Astrocyte of the cerebellum (primary cell): ENCODE measurements at regions not wholly inside any gene's neighbourhood (a gene's known extent, or its start where the extent isn't known, plus 50 kb on each side); places are given as distances from the start of the nearest gene placed in this dataset.

Experiments
- DNase-seq: peaks from one replicate; pipeline ENCODE4 v3.0.0-alpha.2; 2011; ENCODE audit warnings: low read depth
- H3K4me3 ChIP-seq: 2 replicates; pipeline ENCODE4 v1.5.1; 2011; ENCODE audit warnings: mild to moderate bottlenecking, low read depth, low read length, moderate library complexity
- CTCF ChIP-seq: IDR thresholded peaks from 2 replicates; pipeline ENCODE4 v1.5.1; 2012; ENCODE audit warnings: low read length, low read depth, moderate library complexity, mild to moderate bottlenecking; ENCODE audit errors: missing control alignments
- in situ Hi-C: cut with HindIII; loops from 2 replicates; pipeline ENCODE4 v1.10.0; 2017; ENCODE audit warnings: low sequenced_read_pairs

- no peak overlapping the region for H3K4me3 ChIP-seq
- DNase-seq, result no peak
- in situ Hi-C loops, result no loop called here
- TF ChIP-seq CTCF, result no peak
Observed at GRCh38 chr10:3016016-3016415, 51.3 kb upstream of the PFKP start.

GRCh38 chr10:3014968-3015367 is 52.4 kb upstream of the PFKP start:
- no peak overlapping the region for H3K4me3 ChIP-seq
- in situ Hi-C loops, result no loop called here
- no peak for TF ChIP-seq CTCF
- no peak for DNase-seq

- TF ChIP-seq CTCF, result no peak
- in situ Hi-C loops, result no loop called here
- DNase-seq, result no peak
- no peak overlapping the region for H3K4me3 ChIP-seq
Observed at GRCh38 chr10:3012223-3012622, 55.1 kb upstream of the PFKP start.

DNA sequence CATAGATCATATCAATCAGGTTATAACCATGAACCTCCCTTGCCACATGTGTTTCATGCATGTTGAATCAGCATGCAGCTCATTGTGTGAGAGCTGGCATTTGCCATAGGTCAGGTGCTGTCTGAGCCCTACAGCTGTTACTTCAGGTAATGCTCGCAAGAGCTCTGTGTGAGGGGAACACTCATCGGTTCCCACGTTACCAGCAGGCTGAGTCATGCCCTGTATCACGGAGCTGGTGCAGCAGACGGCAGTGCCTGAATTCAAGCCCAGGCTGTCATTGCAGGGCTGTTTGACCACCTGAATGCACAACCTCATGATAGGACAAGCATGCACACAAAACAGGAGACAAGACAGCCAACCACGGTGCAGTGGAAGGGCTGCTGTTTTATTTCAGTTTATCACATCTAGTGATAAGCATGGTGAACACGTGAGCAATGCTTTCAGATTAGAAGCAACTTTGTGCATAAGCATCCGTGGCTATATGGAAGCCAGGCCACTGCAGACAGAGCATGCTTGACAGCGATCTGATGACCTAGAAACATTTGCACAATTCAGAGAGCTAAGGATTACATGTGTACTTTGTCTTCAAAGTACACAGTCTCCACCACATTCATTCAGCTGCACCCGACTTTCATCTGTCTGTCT is 56.4 kb upstream of the PFKP start:
- no peak overlapping the region for H3K4me3 ChIP-seq
- in situ Hi-C loops, result no loop called here
- TF ChIP-seq CTCF, result no peak
- no peak for DNase-seq

GRCh38 chr10:3010334-3010733 is 57.0 kb upstream of the PFKP start:
- DNase-seq, result no peak
- H3K4me3 ChIP-seq, result no peak overlapping the region
- in situ Hi-C loops, result no loop called here
- no peak for TF ChIP-seq CTCF

- H3K4me3 ChIP-seq, result no peak overlapping the region
- in situ Hi-C loops, result no loop called here
- DNase-seq, result no peak
- TF ChIP-seq CTCF, result no peak
Observed at GRCh38 chr10:3009341-3009740, 58.0 kb upstream of the PFKP start.
